ENCODE measurements at regions not wholly inside any gene's neighbourhood (a gene's known extent, or its start where the extent isn't known, plus 50 kb on each side); places are given as distances from the start of the nearest gene placed in this dataset.
"Not testable (repeated sequence)": the region's sequence is repeated elsewhere in the genome, so short reads cannot be mapped to it uniquely, and the experiment has no call there.

DNA sequence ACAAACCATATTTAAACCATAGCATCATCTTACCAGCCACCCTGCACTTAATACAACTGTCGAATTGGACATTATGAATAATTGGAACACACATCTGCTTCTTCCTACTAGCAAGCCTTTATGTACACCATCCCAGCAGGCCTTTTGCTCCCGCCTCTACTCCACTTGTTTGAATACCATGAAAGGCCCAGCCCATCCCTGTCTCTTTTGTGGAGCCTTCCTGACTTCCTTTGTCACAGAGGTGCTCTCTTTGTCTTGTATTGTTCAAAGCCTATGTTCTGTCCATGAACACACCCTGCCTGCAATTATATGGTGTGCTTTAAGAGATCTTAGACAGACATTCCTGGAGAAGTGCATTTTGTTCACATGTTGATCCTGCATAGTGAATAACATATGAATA is 465.7 kb downstream of the DIRAS2 start:
- ATAC-seq (no peak), DNase-seq (ENCODE audit: low spot score) (no peak)
- intact Hi-C loops (cut with DNase I) = no loop called here

DNA sequence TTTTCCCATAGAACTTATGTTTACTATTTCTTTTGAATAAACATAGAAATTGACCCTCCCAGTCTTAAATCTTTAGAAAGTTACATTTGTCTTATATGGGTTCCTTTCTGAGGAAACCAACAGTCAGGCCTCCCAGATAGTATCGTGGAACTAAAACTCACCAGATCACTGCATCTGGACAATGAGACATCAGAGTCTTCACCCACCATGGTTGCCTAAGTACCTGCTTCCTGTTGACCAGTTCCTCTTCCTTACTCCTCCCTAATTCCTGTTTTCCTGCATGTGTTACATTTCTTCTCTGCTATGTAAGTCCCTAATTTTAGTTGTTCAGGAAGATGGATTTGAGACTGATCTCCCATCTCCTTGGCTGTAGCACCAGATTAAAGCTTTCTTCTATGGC is 462.2 kb downstream of the DIRAS2 start:
- no peak for DNase-seq (ENCODE audit: low spot score)
- no peak for ATAC-seq
- intact Hi-C loops (cut with DNase I) = no loop called here

DNA sequence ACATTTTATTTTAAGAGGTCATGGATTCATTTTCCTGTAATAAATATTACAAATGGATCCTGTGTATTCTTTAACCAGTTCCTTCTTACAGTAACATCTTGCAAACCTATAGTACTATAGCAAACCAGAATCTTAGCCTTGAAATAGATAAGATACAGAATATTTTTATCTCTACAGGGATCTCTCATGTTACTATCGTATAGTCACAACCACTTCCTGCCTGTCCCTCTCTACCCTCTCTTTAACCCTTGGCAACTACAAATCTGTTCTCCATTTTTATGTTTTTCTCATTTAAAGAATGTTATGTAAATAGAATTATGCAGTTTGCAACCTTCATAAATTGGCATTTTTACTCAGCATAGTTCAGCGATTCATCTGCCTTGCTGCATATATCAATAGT is 454.0 kb downstream of the DIRAS2 start:
- intact Hi-C loops (cut with DNase I) = no loop called here
- DNase-seq (ENCODE audit: low spot score) = no peak
- ATAC-seq = no peak

DNA sequence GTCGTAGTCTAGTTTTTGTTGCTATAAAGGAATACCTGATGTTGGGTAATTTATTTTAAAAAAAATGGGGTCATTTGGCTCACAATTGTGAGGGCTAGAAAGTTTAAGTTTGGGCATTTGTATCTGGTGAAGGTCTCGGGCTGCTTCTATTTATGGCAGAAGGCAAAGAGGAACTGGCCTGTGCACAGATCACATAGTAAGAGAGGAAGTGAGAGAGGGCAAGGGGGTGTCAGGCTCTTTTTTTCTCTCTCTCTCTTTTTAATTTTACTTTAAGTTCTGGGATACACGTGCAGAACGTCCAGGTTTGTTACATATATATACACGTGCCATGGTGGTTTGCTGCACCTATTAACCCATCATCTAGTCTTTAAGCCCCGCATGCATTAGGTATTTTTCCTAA is 453.3 kb downstream of the DIRAS2 start:
- ATAC-seq (no peak), DNase-seq (ENCODE audit: low spot score) (no peak)
- intact Hi-C loops (cut with DNase I) = no loop called here

DNA sequence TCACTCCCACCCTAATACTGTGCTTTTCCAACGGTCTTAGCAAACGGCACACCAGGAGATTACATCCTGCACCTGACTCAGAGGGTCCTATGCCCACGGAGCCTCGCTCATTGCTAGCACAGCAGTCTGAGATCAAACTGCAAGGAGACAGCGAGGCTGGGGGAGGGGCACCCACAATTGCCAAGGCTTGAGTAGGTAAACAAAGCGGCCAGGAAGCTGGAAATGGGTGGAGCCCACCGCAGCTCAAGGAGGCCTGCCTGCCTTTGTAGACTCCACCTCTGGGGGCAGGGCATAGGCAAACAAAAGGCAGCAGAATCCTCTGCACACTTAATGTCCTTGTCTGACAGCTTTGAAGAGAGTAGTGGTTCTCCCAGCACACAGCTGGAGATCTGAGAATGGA is 450.2 kb downstream of the DIRAS2 start:
- ATAC-seq; DNase-seq (ENCODE audit: low spot score); intact Hi-C loops (cut with DNase I): not testable (repeated sequence)

DNA sequence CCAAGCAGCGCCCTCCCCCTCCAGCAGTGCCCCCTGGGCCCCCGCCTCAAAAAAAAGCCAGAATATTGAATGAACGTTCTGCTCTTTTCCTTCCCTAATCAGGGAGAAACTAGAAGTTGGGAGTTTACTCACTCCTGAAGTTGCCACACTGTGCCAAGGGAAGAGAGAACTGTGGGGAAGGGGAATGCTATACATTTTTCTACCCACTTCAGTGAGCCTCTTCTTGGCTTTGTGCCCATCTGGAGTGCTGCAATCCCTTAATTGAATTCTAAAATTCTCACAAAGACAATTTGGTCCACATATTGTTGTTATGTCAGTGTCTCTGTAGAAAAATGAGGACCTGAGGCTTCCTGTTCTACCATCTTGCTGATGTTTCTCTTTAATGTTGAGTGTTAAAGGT is 443.7 kb downstream of the DIRAS2 start:
- ATAC-seq (no peak), DNase-seq (ENCODE audit: low spot score) (no peak)
- intact Hi-C loops (cut with DNase I) = no loop called here

DNA sequence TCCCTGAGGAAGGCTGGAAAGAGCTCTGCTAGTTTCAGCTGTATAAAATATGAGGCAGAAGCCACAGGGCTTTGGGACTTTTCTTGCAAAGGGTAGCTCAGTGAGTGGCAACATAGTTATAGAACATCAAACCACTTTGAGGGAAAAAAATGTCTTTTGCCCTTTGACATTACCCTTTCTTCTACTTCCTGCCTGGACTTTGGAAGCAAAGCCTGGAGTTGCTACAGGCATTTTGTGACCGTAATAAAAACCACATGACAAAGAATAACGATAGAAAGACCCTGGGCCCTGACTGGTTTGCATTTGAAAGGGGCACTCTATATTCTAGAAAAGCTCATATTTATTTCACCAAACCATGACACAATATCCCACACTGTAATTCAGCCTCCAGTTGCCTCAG is 440.9 kb downstream of the DIRAS2 start:
- ATAC-seq (no peak), DNase-seq (ENCODE audit: low spot score) (no peak)
- intact Hi-C loops (cut with DNase I) = no loop called here

DNA sequence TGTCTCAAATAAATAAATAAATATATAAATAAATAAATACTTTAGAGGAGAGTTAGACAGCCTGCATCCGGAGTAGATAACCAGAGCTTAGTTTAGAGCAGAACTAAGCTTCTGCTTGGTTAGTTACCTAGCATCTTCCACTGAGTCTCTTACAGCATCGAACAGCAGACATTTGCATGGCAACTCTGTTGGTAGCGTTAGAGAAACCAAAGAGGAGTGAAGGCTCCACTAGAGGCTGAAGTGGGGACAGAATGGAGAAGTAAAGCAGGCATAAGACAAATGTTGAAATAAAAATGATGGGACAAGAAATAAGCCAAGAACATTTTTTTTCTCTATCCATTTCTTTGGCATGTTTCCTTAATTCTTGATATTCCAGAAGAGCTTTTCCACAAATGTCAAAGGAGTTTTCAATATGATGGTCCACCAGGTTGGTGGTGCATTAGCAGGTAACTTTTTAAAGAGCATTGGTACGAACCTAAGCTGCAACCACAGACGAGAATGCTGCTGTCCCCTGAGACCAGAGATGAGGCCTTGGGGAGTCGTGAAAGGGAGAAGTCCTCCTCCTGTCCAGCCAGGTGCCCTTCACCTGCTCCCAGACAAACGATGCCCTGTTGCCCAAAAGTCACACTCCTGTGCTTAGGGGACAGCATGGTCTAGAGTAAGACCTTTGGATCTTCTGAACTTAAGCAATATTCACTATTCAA is 438.3 kb downstream of the DIRAS2 start:
- ATAC-seq = no peak
- intact Hi-C loops (cut with DNase I) = no loop called here
- no peak for DNase-seq (ENCODE audit: low spot score)

DNA sequence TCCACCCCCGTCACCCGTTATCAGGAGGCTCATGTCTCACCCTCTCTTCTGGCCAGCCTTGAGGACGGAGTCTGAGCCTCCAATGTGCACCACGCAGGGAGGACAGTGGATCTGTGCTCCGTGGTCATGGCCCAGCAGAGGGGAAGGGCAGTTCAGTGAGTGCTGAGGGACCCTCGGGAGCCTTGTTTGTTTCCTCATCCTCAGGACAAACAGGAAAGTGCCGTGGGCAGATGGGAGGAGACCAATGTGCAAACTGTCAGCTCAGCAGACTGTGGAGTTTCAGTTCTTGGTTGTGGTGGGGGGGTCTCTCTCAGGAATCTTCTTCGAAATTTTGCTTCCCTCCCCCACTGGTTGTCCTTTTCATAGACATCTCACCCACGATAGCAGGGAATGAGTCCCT is 429.6 kb downstream of the DIRAS2 start:
- ATAC-seq; intact Hi-C loops (cut with DNase I): not testable (repeated sequence)

DNA sequence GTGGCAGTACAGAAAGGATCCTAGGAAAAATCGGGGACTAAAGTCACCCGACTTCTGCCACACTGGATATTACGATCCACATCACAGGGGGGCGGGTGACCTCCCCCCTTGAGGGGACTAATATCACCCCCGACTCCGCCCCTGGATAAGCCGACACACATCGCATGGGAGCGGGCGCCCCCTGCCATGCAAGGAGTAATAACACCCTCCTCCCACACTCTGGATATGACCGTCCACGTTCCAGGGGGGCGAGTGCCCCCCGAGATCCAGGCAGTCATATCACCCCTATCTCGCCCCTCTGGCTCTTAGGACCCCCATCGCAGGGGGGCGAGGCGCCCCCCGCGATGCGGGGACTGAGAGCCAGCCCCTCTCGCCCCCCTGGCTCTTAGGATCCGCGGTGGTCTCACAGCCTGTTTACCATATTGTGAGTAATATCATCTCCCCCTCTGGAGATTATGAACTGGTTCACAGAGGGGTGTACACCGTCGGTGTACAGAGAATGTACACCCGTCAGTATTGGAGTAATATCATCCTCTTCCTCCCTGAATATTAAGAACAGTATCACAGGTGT is 423.0 kb downstream of the DIRAS2 start:
- ATAC-seq (no peak), DNase-seq (ENCODE audit: low spot score) (no peak)
- intact Hi-C loops (cut with DNase I) = loop anchor here (5.0 kb wide), 1 partner anchor 443 kb away; no protein-coding TSS in a partner anchor

More for the DNA sequence above, 429.6 kb downstream of the DIRAS2 start:
- DNase-seq (ENCODE audit: low spot score) = not testable (repeated sequence)

DNA sequence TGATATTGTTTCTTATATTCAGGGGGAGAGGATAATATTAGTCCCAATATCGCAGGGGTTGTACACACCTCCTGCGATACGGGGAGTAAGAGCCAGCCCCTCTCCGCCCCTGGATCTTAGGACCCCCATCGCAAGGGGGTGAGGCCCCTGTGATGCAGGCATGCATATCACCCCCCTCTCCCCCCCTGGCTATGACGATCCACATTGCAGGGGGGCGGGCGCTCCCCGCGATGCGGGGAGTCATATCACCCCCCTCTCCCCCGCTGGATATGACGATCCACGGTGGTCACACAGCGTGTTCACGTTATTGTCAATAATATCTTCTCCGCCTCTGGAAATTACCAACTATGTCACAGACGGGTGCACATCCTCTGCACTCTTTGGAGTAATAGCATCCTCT is 420.7 kb downstream of the DIRAS2 start:
- not testable (repeated sequence) for ATAC-seq; DNase-seq (ENCODE audit: low spot score)
- intact Hi-C loops (cut with DNase I) = loop anchor here (5.0 kb wide), 1 partner anchor 440 kb away; no protein-coding TSS in a partner anchor

DNA sequence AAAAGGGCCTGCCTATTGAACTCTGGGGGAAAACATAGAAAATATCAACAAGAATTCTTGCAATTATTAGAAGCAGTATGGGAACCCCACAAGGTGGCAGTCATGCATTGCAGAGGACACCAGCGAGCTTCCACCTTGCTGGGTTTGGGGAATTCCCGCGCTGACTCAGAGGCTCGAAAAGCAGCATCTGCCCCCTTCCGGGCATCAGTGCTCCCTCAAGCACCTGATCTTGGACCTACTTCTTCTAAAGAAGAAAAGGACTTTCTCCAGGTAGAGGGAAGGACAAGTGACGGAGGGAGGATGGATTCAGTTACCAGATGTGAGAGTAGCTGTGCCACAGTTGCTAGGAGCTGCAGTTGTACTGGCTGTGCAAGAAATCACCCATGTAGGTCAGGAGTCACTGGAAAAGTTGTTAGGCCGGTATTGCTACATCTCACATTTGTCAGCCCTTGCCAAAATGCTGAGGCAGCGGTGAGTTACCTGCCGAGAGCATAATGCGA is 415.7 kb downstream of the DIRAS2 start:
- ATAC-seq; intact Hi-C loops (cut with DNase I); DNase-seq (ENCODE audit: low spot score): not testable (repeated sequence)

DNA sequence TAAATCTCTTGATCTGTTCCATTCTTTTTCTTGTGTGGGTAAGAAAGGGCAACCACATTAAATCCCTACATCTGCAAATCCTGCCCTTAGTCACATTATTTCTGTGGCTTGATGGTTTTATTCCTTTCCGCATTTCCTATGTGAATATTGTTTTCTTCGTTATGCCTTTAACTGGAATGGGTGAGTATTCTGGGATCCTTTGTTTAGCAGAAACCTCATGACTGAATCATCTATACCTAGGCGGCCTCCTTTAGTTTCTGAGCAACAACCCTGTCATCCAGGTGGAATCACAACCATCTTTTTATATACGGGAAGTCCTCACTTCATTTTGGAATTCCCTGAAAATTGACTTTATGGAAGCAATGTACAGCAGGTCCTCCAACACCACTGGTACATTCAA is 409.5 kb downstream of the DIRAS2 start:
- not testable (repeated sequence) for DNase-seq (ENCODE audit: low spot score)

DNA sequence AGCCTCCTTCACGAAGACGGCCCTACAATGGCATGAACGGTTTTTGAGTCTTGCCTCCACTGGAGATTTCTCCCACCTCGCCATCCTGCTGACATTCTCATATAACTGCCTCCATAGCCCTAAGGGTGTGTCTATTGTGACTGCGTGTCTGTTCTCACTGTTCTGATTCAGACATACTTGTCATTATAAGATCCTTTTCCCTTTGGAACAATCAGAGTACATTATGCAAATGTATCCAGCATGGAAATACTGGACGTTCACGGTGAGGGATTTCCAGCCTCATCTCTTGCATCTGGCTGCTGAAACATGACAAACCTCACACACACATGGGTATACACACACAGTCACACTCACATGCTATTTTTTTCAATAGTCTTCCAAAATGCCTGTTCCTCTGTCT is 402.1 kb downstream of the DIRAS2 start:
- no peak for ATAC-seq
- intact Hi-C loops (cut with DNase I) = no loop called here
- DNase-seq (ENCODE audit: low spot score) = no peak

More for the DNA sequence above, 409.5 kb downstream of the DIRAS2 start:
- intact Hi-C loops (cut with DNase I); ATAC-seq: not testable (repeated sequence)

DNA sequence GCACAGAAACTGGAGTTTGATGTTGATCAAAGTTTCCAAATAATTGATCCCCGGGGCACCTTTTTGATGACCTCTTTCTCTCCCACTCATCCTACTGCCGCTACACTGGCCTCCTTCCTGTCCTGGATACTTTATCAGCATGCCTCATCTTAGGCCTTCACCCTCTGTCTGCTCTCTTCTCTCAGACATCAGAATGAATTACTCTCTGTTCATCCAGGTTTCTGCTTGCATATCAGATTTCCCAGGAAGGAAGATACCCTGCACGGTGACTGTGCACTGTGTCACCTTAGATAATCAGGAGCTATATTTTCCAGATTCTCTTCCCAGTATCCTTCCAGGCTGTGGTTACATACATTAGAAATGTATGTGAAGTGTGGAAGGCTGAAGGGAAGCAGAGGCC is 397.0 kb downstream of the DIRAS2 start:
- intact Hi-C loops (cut with DNase I) = no loop called here
- ATAC-seq (no peak), DNase-seq (ENCODE audit: low spot score) (no peak)

DNA sequence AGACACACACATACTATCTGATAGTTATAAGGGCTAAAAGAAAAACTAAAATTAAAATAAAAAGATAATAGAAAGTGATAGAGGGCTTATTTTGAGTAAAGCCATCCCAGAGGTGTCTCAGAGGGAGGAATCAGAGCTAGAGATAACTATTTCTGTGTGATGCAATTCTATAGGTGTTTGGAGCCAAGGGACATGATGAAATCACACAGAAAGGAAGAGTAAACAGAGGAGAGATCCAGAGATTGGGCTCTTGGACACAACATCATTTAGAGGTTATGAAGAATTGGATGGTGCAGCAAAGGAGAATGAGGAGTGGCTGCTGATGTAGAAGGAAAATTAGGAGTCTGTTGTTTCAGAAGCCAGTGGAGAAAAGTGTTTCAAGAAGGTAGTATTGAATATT is 393.5 kb downstream of the DIRAS2 start:
- intact Hi-C loops (cut with DNase I) = no loop called here

DNA sequence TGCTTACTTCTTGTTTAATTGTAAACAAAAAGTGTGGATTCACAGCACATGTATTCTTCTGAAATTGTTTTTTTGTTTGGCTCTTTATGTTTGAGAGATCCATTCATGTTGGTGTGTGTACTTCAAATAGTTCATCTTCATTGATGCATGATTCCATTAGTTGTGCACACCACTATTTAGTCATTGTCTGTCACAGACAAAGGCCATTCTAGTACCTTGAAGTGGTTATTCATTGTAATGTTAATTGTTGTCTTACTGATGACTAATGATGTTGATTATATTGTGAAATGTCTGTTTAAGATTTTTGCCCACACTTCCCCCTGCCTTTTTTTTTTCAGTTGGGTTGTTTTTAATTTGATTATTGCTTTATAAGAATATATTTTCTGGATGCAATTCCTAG is 391.3 kb downstream of the DIRAS2 start:
- no peak for ATAC-seq
- no peak for DNase-seq (ENCODE audit: low spot score)

More for the DNA sequence above, 393.5 kb downstream of the DIRAS2 start:
- ATAC-seq (no peak), DNase-seq (ENCODE audit: low spot score) (no peak)

DNA sequence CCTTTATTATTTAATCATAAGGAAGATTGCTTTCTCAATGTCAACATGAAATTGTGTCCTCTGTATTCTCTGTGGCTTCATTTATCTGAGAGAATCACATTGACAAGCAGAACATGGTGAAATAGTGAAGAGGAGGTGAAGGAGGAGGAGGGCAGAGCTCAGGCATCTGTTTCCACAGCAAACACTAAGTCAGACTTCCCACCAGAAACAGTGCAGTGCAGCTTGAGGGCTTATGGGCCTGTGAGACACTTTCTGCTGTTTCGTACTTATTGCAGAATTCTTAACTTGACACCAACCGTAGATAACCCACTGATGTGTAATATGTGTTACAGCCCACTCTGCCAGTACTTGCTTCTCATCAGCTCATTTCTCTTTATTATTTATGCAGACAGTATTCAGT is 386.3 kb downstream of the DIRAS2 start:
- intact Hi-C loops (cut with DNase I) = no loop called here
- ATAC-seq = no peak
- no peak for DNase-seq (ENCODE audit: low spot score)

More for the DNA sequence above, 391.3 kb downstream of the DIRAS2 start:
- intact Hi-C loops (cut with DNase I) = no loop called here

DNA sequence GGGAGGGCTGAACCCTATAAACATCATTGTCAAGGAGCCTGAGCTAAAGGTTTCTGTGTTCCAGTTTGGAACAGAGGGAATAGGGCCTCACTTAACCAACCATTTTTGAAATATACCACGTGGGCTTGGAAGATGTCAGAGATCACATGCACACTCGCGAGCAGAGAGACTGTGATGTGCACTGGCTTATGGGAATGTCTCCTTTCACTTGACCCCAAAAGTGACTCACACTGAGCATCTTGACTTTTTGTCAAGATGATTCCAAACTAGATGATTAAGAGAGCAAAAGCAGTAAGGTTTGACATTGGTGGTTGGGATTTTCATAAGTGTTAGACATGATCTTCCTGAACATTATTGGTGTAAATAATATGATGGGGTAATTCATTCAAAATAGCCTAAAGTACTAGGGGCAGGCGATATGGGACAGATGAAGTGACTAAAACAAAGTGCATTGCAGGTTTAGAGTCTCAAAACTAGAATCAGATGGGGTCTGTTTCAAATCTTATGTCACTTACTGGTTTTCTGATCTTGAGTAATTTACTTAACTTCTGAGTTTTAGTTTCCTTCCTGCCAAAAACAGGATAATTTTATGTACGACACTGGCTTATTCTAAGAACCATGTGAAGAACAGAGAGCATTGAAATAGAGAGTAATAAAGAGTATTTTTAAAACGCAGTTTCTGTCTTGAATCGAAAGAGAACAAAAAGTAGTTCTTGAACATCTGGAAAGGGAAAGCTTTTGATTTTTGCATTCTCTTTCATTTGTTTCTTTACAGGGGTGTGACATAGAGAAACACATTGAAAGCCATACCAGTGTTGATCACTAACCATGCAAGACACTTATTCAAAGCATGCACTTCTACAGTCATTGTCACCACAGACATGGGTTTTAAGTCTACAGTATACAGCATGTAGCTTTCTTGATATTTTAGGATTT is 383.0 kb downstream of the DIRAS2 start:
- DNase-seq (ENCODE audit: low spot score) (no peak), ATAC-seq (no peak)
- intact Hi-C loops (cut with DNase I) = no loop called here
